K562 (cell line): ENCODE measurements at regions not wholly inside any gene's neighbourhood (a gene's known extent, or its start where the extent isn't known, plus 50 kb on each side); places are given as distances from the start of the nearest gene placed in this dataset.

Experiments used
- BHLHE40 ChIP-seq: IDR thresholded peaks from 2 replicates; pipeline ENCODE4 v1.6.1; 2011; ENCODE audit warnings: low read length, improper control_type of control experiment
- ETV1 ChIP-seq: fragments of 450-650 bp; conservative IDR thresholded peaks from 2 replicates; pipeline ENCODE4 v1.6.1; 2016; ENCODE audit warnings: missing genetic modification characterization, control low read depth, low read depth, missing compliant biosample characterization
- JUND ChIP-seq, 2 experiments: IDR thresholded peaks; 2 replicates in 1 of 2; 3 replicates in 1 of 2; pipeline ENCODE4 v1.6.1; 2011; ENCODE audit warnings: borderline replicate concordance in 2 of 2, low read depth in 2 of 2, low read length in 2 of 2, improper control_type of control experiment in 1 of 2, missing biosample characterization in 1 of 2, missing genetic modification characterization in 1 of 2, missing genetic modification reagents in 1 of 2
- KDM4B ChIP-seq, 2 experiments: fragments of 450-650 bp in 1 of 2; sonication (generic) in 1 of 2; IDR thresholded peaks; 2 replicates each; pipeline ENCODE4 v1.6.1; 2016 to 2017; ENCODE audit warnings: borderline replicate concordance in 2 of 2, antibody characterized with exemption in 1 of 2, low read depth in 1 of 2, mild to moderate bottlenecking in 1 of 2
- MECOM ChIP-seq: fragments of 250-450 bp; sonication (Bioruptor Pico); IDR thresholded peaks from 2 replicates; pipeline ENCODE4 v1.8.0; 2022; ENCODE audit warnings: inconsistent platforms
- MEF2D ChIP-seq: conservative IDR thresholded peaks from 2 replicates; pipeline ENCODE4 v1.6.1; 2016; ENCODE audit warnings: low read depth, missing genetic modification characterization, missing compliant biosample characterization
- MTA3 ChIP-seq: fragments of 450-650 bp; formaldehyde crosslinking; IDR thresholded peaks from 2 replicates; pipeline ENCODE4 v1.6.1; 2017; ENCODE audit warnings: mild to moderate bottlenecking, borderline replicate concordance
- PHF8 ChIP-seq: fragments of 200-600 bp; sonication (generic); IDR thresholded peaks from 2 replicates; pipeline ENCODE4 v1.6.1; 2012; ENCODE audit warnings: mixed run types, mild to moderate bottlenecking, inconsistent platforms, low read length, moderate library complexity, borderline replicate concordance
- TAF9B ChIP-seq: fragments of 450-650 bp; IDR thresholded peaks from 2 replicates; pipeline ENCODE4 v1.6.1; 2018; ENCODE audit warnings: mild to moderate bottlenecking; ENCODE audit not compliant: partially characterized antibody
- TEAD4 ChIP-seq, 2 experiments: sonication (generic) in 1 of 2; formaldehyde crosslinking in 1 of 2; IDR thresholded peaks; 2 replicates each; pipeline versions ENCODE4 v1.6.1 to v1.8.0; 2012 to 2022; ENCODE audit warnings: borderline replicate concordance in 1 of 2, inconsistent platforms in 1 of 2, low read length in 1 of 2, mild to moderate bottlenecking in 1 of 2, missing genetic modification reagents in 1 of 2
- ZKSCAN8 ChIP-seq: fragments of 200-800 bp; sonication (Bioruptor generic); IDR thresholded peaks from 2 replicates; pipeline ENCODE4 v1.6.1; 2016; ENCODE audit warnings: missing genetic modification characterization, missing compliant biosample characterization
- ZNF3 ChIP-seq: fragments of 250-450 bp; sonication (Bioruptor Pico); IDR thresholded peaks from 2 replicates; pipeline ENCODE4 v1.5.0; 2021; ENCODE audit warnings: mild to moderate bottlenecking, moderate library complexity
- ZNF311 ChIP-seq: fragments of 250-450 bp; sonication (Bioruptor Pico); IDR thresholded peaks from 2 replicates; pipeline ENCODE4 v1.4.0; 2020; ENCODE audit warnings: mild to moderate bottlenecking, moderate library complexity
- ZNF316 ChIP-seq: fragments of 450-650 bp; IDR thresholded peaks from 2 replicates; pipeline ENCODE4 v1.6.1; 2016
- ZNF431 ChIP-seq: sonication (generic); formaldehyde crosslinking; IDR thresholded peaks from 2 replicates; pipeline ENCODE4 v1.8.0; 2022; ENCODE audit warnings: mild to moderate bottlenecking, missing genetic modification reagents
- ZNF583 ChIP-seq: fragments of 250-450 bp; sonication (Bioruptor Pico); IDR thresholded peaks from 2 replicates; pipeline ENCODE4 v1.4.0; 2020
- TF ChIP-seq, protein P1 (sequence below): fragments of 450-650 bp; IDR thresholded peaks from 2 replicates; pipeline ENCODE4 v1.6.1; 2016; ENCODE audit warnings: mild to moderate bottlenecking
- TF ChIP-seq, protein P2 (sequence below): fragments of 450-650 bp; formaldehyde crosslinking; IDR thresholded peaks from 2 replicates; pipeline ENCODE4 v1.4.0; 2022; ENCODE audit warnings: missing genetic modification characterization
- TF ChIP-seq, protein P3 (sequence below), 2 experiments: IDR thresholded peaks in 1 of 2; conservative IDR thresholded peaks in 1 of 2; 2 replicates each; pipeline ENCODE4 v1.6.1; 2016; ENCODE audit warnings: low read depth in 2 of 2, mild to moderate bottlenecking in 1 of 2, missing compliant biosample characterization in 1 of 2, missing genetic modification characterization in 1 of 2, moderate library complexity in 1 of 2

DNA sequence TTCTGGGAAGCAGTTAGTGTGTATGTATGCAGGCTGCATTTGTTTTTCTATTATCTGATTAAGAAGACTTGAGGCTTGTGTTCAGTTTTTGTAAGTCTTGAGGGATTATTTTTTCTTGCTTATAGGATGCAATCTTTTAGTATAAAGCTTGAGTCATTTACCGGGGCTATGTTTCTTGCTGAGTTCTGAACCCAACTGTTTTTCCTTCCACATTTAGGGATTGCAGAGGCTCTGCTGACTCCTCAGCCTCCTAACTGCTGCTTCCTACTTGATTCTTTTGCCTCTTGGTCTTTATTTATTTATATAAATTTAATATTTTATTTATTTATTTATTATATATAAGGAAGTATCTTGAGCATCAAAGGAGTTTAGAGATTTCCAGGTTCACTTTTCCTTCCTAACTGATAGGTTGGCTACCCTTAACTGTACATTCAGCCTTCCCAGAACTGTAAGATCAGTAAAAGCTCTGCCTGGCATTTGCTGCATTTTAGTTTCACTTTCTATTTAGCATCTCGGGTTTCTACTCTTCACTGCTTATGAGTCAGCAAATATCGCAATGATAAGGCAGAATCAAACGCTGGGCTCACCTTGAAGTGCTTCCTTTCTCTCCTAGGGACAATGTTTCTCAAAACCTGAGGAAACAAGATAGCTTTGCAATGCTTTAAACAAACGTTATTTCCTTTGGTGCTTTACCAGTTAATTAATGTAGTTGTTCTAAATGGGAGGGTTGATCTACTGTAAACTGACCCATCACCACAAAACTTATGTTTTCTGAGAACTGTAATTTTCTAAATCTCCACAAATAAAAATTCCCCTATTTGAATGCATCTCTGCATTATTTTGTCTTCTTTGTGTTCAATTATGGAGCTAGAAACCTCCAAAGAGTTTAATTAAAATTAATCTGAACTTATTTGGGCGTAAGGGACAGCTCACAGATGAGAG is 1183.7 kb upstream of the TMEM132C start (continued):
- no peak for TF ChIP-seq MECOM (CRISPR knock-in tag)
- no peak for TF ChIP-seq MEF2D (tag)
- no peak for TF ChIP-seq KDM4B (IDR thresholded peaks at IDR 0.05; ENCODE audit: borderline replicate concordance in 2 of 2, low read depth in 1 of 2)
- TF ChIP-seq PHF8: no peak
- peak; percentile 100 for TF ChIP-seq ZNF316
- no peak for TF ChIP-seq ZNF431 (CRISPR knock-in tag)
- no peak for TF ChIP-seq ZNF3 (CRISPR knock-in tag)
- TF ChIP-seq ETV1 (tag): 0 out of 2 replicates have a peak, but pooled peaks have one; percentile 17
- TF ChIP-seq TEAD4 (IDR thresholded peaks at IDR 0.05; ENCODE audit: low read length): peak; percentile 45
- TF ChIP-seq TEAD4 (CRISPR knock-in tag; IDR thresholded peaks at IDR 0.05; ENCODE audit: borderline replicate concordance): no peak
- no peak for TF ChIP-seq BHLHE40
- TF ChIP-seq TAF9B: peak; percentile 82
- TF ChIP-seq, protein P1, sequence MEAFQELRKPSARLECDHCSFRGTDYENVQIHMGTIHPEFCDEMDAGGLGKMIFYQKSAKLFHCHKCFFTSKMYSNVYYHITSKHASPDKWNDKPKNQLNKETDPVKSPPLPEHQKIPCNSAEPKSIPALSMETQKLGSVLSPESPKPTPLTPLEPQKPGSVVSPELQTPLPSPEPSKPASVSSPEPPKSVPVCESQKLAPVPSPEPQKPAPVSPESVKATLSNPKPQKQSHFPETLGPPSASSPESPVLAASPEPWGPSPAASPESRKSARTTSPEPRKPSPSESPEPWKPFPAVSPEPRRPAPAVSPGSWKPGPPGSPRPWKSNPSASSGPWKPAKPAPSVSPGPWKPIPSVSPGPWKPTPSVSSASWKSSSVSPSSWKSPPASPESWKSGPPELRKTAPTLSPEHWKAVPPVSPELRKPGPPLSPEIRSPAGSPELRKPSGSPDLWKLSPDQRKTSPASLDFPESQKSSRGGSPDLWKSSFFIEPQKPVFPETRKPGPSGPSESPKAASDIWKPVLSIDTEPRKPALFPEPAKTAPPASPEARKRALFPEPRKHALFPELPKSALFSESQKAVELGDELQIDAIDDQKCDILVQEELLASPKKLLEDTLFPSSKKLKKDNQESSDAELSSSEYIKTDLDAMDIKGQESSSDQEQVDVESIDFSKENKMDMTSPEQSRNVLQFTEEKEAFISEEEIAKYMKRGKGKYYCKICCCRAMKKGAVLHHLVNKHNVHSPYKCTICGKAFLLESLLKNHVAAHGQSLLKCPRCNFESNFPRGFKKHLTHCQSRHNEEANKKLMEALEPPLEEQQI: no peak
- TF ChIP-seq, protein P2, sequence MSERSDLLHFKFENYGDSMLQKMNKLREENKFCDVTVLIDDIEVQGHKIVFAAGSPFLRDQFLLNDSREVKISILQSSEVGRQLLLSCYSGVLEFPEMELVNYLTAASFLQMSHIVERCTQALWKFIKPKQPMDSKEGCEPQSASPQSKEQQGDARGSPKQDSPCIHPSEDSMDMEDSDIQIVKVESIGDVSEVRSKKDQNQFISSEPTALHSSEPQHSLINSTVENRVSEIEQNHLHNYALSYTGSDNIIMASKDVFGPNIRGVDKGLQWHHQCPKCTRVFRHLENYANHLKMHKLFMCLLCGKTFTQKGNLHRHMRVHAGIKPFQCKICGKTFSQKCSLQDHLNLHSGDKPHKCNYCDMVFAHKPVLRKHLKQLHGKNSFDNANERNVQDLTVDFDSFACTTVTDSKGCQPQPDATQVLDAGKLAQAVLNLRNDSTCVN (CRISPR knock-in tag): no peak
- TF ChIP-seq ZKSCAN8 (CRISPR knock-in tag): no peak
- TF ChIP-seq ZNF311 (CRISPR knock-in tag): no peak
- TF ChIP-seq ZNF583: no peak
- TF ChIP-seq MTA3: no peak
- TF ChIP-seq, protein P3, sequence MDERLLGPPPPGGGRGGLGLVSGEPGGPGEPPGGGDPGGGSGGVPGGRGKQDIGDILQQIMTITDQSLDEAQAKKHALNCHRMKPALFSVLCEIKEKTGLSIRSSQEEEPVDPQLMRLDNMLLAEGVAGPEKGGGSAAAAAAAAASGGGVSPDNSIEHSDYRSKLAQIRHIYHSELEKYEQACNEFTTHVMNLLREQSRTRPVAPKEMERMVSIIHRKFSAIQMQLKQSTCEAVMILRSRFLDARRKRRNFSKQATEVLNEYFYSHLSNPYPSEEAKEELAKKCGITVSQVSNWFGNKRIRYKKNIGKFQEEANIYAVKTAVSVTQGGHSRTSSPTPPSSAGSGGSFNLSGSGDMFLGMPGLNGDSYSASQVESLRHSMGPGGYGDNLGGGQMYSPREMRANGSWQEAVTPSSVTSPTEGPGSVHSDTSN (CRISPR knock-in tag; IDR thresholded peaks at IDR 0.05; ENCODE audit: low read depth): no peak
- TF ChIP-seq, protein P3 (tag; conservative IDR thresholded peaks at IDR 0.05; ENCODE audit: low read depth): no peak
- TF ChIP-seq JUND (IDR thresholded peaks at IDR 0.05; ENCODE audit: borderline replicate concordance, low read depth, low read length): peak; percentile 81
- peak; percentile 80; the same call in 2 of the 3 replicates for TF ChIP-seq JUND (tag; IDR thresholded peaks at IDR 0.05; ENCODE audit: borderline replicate concordance, low read depth, low read length)
